ENCODE measurements at regions not wholly inside any gene's neighbourhood (a gene's known extent, or its start where the extent isn't known, plus 50 kb on each side); places are given as distances from the start of the nearest gene placed in this dataset.
"Not testable (repeated sequence)": the region's sequence is repeated elsewhere in the genome, so short reads cannot be mapped to it uniquely, and the experiment has no call there.

DNA sequence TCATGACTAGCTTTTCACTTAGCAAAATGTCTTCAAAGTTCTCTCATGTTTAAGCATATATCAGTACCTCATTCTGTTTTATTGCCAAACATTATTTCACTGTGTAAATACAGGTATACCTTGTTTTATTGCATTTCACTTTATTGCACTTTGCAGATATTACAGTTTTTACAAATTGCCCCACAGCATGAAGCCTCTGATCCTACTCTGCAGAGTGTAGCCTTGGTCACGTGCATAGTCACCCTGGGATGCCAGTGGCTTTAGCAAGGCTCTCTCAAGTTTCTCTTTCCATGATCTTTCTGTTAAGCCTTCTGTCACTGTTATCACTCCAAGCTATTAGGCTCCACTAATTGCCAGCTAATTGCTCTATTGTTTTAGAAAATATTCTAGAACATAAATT, 182.2 kb upstream of the GRIA1 start:
- no peak for DNase-seq

DNA sequence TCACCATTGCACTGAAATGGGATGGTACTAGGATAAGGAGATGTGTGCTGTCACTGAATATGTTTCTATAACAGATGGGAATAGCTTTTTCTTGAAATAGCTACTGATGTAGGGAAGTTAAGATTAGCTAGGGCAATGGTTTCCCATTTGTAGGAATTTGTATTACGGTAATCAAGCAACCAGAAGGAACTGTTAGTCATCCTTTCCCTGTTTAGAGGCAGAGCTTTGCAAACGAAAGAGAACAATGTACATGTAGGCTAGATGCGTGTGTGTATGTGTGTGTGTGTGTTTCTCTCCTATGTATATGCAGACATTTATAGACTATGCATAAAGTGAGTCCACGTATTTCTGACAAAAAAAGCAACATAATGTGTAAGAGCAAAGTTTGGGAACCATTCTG, 171.9 kb upstream of the GRIA1 start:
- DNase-seq, result no peak

DNA sequence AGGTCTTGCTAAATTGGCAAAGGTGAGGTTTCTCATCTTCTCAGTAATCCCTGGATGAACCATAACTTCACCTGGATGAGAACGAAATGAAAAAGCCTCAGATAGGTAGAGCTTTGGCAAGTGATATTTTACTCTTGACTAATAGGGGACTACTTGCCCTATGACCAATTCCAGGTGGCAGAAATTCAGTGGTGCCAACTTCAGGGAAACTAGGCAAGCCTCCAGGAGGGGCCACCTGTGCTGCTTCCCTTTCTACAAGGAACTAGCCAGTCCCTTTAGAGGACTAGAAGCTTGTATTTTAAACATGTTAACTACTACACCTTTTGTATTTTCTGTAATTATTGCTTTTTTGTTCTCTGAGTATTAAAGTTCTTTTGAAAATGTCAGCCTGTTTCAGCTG, 169.0 kb upstream of the GRIA1 start:
- DNase-seq, result no peak

- DNase-seq, result no peak
Observed at GRCh38 chr5:153340139-153340538, 150.3 kb upstream of the GRIA1 start.

DNA sequence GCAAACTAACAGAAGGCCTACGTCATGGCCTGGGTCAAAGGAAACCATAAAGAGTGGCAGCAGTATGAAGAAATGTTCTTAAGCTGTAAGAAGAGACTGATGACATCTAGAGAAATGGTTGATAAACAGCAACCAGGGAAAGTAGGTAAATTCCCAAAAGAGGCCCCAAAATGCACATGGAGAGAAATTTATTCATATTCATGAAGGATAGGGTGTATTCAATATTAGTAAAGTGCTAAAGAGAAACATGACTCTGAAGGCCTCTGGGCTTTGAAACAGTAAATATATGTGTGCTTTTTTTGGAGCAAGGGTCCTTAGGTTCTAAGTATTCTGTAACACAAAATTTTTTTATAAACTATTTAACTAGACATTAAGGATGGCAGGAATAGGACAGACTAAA, 149.7 kb upstream of the GRIA1 start:
- DNase-seq, result no peak

GRCh38 chr5:153342487-153342886, 148.0 kb upstream of the GRIA1 start:
- no peak for DNase-seq

- DNase-seq, result no peak
Observed at GRCh38 chr5:153347611-153348010, 142.9 kb upstream of the GRIA1 start.

- no peak for DNase-seq
Observed at GRCh38 chr5:153350175-153350883, 140.1 kb upstream of the GRIA1 start.

- peak; percentile 38 for DNase-seq
Observed at GRCh38 chr5:153352685-153353219, 137.7 kb upstream of the GRIA1 start.

DNA sequence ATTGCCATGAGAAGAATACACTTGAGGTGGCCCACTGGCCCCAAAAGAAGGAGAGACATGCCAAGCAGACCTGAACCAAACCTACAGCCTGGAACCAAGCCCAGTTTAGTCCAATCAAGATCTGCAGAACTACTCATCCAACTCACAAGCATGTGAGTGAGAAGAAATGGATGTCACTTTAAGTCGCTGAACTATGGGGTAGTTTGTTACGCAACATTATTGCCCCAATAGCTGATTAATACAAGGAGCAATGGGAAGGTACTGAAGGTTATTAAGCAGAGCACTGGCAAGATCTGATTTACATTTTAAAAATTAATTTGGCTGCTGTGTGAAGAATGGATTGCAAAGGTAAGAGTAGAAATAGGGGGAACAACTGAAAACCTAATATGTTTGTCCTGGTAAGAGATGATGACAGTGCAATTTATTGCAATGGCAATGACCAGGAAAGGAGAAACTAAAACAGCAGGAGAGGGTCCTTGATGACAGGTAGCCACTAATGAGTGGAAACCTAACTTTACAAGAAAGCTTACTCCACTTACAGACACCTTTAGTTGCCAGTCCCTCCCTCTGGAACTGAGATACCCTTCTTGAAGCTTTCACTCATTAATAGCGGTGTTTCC, 132.9 kb upstream of the GRIA1 start:
- DNase-seq, result no peak

- DNase-seq, result peak; percentile 2
Observed at GRCh38 chr5:153358315-153358976, 132.0 kb upstream of the GRIA1 start.

DNA sequence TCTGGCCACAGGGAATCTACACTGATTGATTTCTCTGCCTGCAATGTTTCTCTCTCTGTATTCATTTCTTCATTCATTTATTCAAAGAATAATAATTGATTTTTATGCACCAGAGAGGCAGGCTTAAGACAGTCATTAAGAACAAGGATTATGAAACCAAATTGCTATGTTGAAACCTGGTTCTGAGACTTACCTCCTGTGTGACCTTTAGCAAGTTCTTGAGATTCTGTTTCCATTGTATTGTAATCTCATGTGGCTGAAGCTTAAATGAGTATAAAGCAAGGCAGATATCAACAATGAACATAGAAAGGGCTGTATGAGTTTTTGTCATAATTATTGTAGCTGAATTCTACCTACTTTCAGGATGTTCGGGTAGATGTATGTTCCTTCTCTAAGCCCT, 129.6 kb upstream of the GRIA1 start:
- DNase-seq, result no peak

- no peak for DNase-seq
Observed at GRCh38 chr5:153361735-153362409, 128.6 kb upstream of the GRIA1 start.

DNA sequence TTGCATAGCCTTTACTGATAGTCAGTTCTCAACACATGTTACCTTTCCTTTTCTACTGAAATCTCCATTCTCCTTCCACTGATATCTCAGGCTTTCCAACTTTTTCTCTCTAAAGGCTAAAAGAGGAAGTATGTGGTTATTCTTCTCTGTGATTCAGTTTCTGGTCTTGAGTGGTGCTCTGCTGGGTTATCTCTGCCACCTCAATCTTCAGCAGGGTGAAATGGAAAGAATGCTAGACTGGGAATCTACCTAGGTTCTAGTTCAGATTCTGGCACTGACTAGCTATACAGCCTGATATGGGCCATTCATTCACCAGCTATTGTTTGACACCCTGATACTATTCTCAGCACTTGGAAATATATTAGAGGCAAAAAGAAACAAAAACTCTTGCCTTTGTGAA, 124.9 kb upstream of the GRIA1 start:
- no peak for DNase-seq

GRCh38 chr5:153367466-153367865, 123.0 kb upstream of the GRIA1 start:
- no peak for DNase-seq

GRCh38 chr5:153372425-153373129, 117.9 kb upstream of the GRIA1 start:
- DNase-seq, result no peak

- DNase-seq, result no peak
Observed at GRCh38 chr5:153373130-153373498, 117.4 kb upstream of the GRIA1 start.

- DNase-seq, result not testable (repeated sequence)
Observed at GRCh38 chr5:153381630-153382029, 108.8 kb upstream of the GRIA1 start.

GRCh38 chr5:153390569-153390968, 99.9 kb upstream of the GRIA1 start:
- DNase-seq, result no peak

DNA sequence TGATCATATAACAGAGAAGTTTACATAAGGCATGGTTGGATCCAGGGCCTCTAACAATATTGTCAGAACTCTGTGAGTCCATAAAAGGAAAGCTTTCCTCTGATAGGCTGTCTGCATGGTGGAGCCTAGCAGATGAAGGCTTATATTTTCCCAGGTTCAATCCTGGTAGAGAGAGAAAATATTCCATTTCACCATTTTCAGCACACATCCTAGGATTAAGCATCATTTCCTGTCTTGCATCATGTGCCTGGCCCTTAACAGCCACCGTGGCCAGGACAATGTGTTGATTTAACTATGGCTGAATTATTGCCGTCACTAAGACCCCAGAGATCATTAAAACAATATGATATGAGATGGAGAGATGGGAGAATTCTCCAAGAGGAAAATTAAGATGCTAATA, 90.9 kb upstream of the GRIA1 start:
- no peak for DNase-seq

- no peak for DNase-seq
Observed at GRCh38 chr5:153400931-153401330, 89.5 kb upstream of the GRIA1 start.

DNA sequence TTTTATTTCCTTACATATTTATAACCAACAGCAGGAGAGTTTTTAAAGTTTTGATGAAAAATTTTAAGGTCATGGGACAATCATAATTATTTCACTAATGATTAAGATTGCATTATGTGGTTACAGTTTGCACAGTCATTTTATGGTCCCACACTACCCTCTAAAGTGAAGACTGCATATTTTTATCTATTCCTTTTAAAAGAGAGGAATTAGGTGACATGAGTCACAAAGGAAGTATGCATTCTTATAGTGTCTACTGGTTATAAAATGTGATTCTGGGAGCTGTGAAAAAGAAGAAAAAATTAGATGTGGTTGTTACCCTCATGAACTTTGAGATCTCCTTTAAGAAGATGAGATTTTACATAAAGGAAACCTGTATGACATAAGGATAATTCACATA, 87.9 kb upstream of the GRIA1 start:
- DNase-seq, result no peak

- no peak for DNase-seq
Observed at GRCh38 chr5:153403470-153403869, 87.0 kb upstream of the GRIA1 start.
